ENCODE measurements at regions not wholly inside any gene's neighbourhood (a gene's known extent, or its start where the extent isn't known, plus 50 kb on each side); places are given as distances from the start of the nearest gene placed in this dataset.
A peak's percentile ranks its signal among the peaks of the same experiment; 100 is the strongest.

- Histone ChIP-seq H3K4me3 (ENCODE audit: low read length) (no peak overlapping the region), H3K36me3 (ENCODE audit: insufficient read depth, low read length) (no peaks in the 10 kb centered on the region), H2AFZ (ENCODE audit: low read length) (no peak overlapping the region), H3K79me2 (ENCODE audit: low read length) (no peaks in the 10 kb centered on the region), H3K27ac (ENCODE audit: low read length) (no peak overlapping the region), H3K4me2 (ENCODE audit: low read depth, low read length, poor library complexity, severe bottlenecking) (no peak overlapping the region), H3K27me3 (ENCODE audit: low read length) (no peaks in the 10 kb centered on the region), H3K9me2 (replicated peaks; ENCODE audit: insufficient read depth, low read length) (no peaks in the 10 kb centered on the region), H3K9ac (ENCODE audit: low read length) (no peak overlapping the region), H4K20me1 (ENCODE audit: insufficient read depth, low read depth, low read length) (no peaks in the 10 kb centered on the region), H3K4me1 (ENCODE audit: low read length) (no peaks in the 10 kb centered on the region), H3K9me3 (ENCODE audit: low read length) (peaks cover 78% of the 10 kb centered on the region)
- DNase-seq: no peak
Observed at GRCh38 chr14:26170885-26171284, 426.9 kb downstream of the NOVA1 start.

- no peaks in the 10 kb centered on the region for H3K9me2 ChIP-seq (replicated peaks; ENCODE audit: insufficient read depth, low read length)
- H3K36me3 ChIP-seq (ENCODE audit: insufficient read depth, low read length): no peaks in the 10 kb centered on the region
- H4K20me1 ChIP-seq (ENCODE audit: insufficient read depth, low read depth, low read length): no peaks in the 10 kb centered on the region
- H3K4me1 ChIP-seq (ENCODE audit: low read length): no peaks in the 10 kb centered on the region
- no peak overlapping the region for H2AFZ ChIP-seq (ENCODE audit: low read length)
- no peak overlapping the region for H3K4me2 ChIP-seq (ENCODE audit: low read depth, low read length, poor library complexity, severe bottlenecking)
- H3K9ac ChIP-seq (ENCODE audit: low read length): no peak overlapping the region
- DNase-seq: no peak
- no peak overlapping the region for H3K4me3 ChIP-seq (ENCODE audit: low read length)
- peaks cover 70% of the 10 kb centered on the region for H3K9me3 ChIP-seq (ENCODE audit: low read length)
- H3K27me3 ChIP-seq (ENCODE audit: low read length): no peaks in the 10 kb centered on the region
- no peaks in the 10 kb centered on the region for H3K79me2 ChIP-seq (ENCODE audit: low read length)
- no peak overlapping the region for H3K27ac ChIP-seq (ENCODE audit: low read length)
Observed at GRCh38 chr14:26163761-26164160, 434.1 kb downstream of the NOVA1 start.

- Histone ChIP-seq H3K9me2 (replicated peaks; ENCODE audit: insufficient read depth, low read length) (no peaks in the 10 kb centered on the region), H3K79me2 (ENCODE audit: low read length) (no peaks in the 10 kb centered on the region), H3K9ac (ENCODE audit: low read length) (no peak overlapping the region), H3K9me3 (ENCODE audit: low read length) (peaks cover 65% of the 10 kb centered on the region), H3K4me2 (ENCODE audit: low read depth, low read length, poor library complexity, severe bottlenecking) (no peak overlapping the region), H3K27me3 (ENCODE audit: low read length) (no peaks in the 10 kb centered on the region), H3K27ac (ENCODE audit: low read length) (no peak overlapping the region), H2AFZ (ENCODE audit: low read length) (no peak overlapping the region), H3K4me1 (ENCODE audit: low read length) (no peaks in the 10 kb centered on the region), H3K4me3 (ENCODE audit: low read length) (no peak overlapping the region), H4K20me1 (ENCODE audit: insufficient read depth, low read depth, low read length) (no peaks in the 10 kb centered on the region), H3K36me3 (ENCODE audit: insufficient read depth, low read length) (no peaks in the 10 kb centered on the region)
- DNase-seq: no peak
Observed at GRCh38 chr14:26157517-26157916, 440.3 kb downstream of the NOVA1 start.

GRCh38 chr14:26143057-26143456, 454.8 kb downstream of the NOVA1 start:
- H3K27ac ChIP-seq (ENCODE audit: low read length): no peak overlapping the region
- H3K4me2 ChIP-seq (ENCODE audit: low read depth, low read length, poor library complexity, severe bottlenecking): no peak overlapping the region
- H3K36me3 ChIP-seq (ENCODE audit: insufficient read depth, low read length): no peaks in the 10 kb centered on the region
- H3K9ac ChIP-seq (ENCODE audit: low read length): no peak overlapping the region
- no peak for DNase-seq
- H3K79me2 ChIP-seq (ENCODE audit: low read length): no peaks in the 10 kb centered on the region
- no peak overlapping the region for H3K4me3 ChIP-seq (ENCODE audit: low read length)
- no peaks in the 10 kb centered on the region for H3K9me2 ChIP-seq (replicated peaks; ENCODE audit: insufficient read depth, low read length)
- H3K9me3 ChIP-seq (ENCODE audit: low read length): peaks cover 75% of the 10 kb centered on the region
- no peak overlapping the region for H2AFZ ChIP-seq (ENCODE audit: low read length)
- no peaks in the 10 kb centered on the region for H3K27me3 ChIP-seq (ENCODE audit: low read length)
- no peaks in the 10 kb centered on the region for H3K4me1 ChIP-seq (ENCODE audit: low read length)
- no peaks in the 10 kb centered on the region for H4K20me1 ChIP-seq (ENCODE audit: insufficient read depth, low read depth, low read length)

GRCh38 chr14:26138764-26139445, 458.9 kb downstream of the NOVA1 start:
- H2AFZ ChIP-seq (ENCODE audit: low read length): no peak overlapping the region
- H3K4me2 ChIP-seq (ENCODE audit: low read depth, low read length, poor library complexity, severe bottlenecking): no peak overlapping the region
- H3K27ac ChIP-seq (ENCODE audit: low read length): no peak overlapping the region
- no peaks in the 10 kb centered on the region for H3K9me2 ChIP-seq (replicated peaks; ENCODE audit: insufficient read depth, low read length)
- no peak overlapping the region for H3K4me3 ChIP-seq (ENCODE audit: low read length)
- no peaks in the 10 kb centered on the region for H3K36me3 ChIP-seq (ENCODE audit: insufficient read depth, low read length)
- no peaks in the 10 kb centered on the region for H3K4me1 ChIP-seq (ENCODE audit: low read length)
- DNase-seq: no peak
- H3K9ac ChIP-seq (ENCODE audit: low read length): no peak overlapping the region
- H3K9me3 ChIP-seq (ENCODE audit: low read length): peaks cover 89% of the 10 kb centered on the region
- no peaks in the 10 kb centered on the region for H3K79me2 ChIP-seq (ENCODE audit: low read length)
- no peaks in the 10 kb centered on the region for H4K20me1 ChIP-seq (ENCODE audit: insufficient read depth, low read depth, low read length)
- no peaks in the 10 kb centered on the region for H3K27me3 ChIP-seq (ENCODE audit: low read length)

- Histone ChIP-seq H3K4me2 (ENCODE audit: low read depth, low read length, poor library complexity, severe bottlenecking) (no peak overlapping the region), H3K36me3 (ENCODE audit: insufficient read depth, low read length) (no peaks in the 10 kb centered on the region), H3K9me3 (ENCODE audit: low read length) (peaks cover 82% of the 10 kb centered on the region), H3K79me2 (ENCODE audit: low read length) (no peaks in the 10 kb centered on the region), H4K20me1 (ENCODE audit: insufficient read depth, low read depth, low read length) (no peaks in the 10 kb centered on the region), H2AFZ (ENCODE audit: low read length) (no peak overlapping the region), H3K4me1 (ENCODE audit: low read length) (no peaks in the 10 kb centered on the region), H3K27ac (ENCODE audit: low read length) (no peak overlapping the region), H3K27me3 (ENCODE audit: low read length) (no peaks in the 10 kb centered on the region), H3K9ac (ENCODE audit: low read length) (no peak overlapping the region), H3K9me2 (replicated peaks; ENCODE audit: insufficient read depth, low read length) (no peaks in the 10 kb centered on the region), H3K4me3 (ENCODE audit: low read length) (no peak overlapping the region)
- peak; percentile 52 for DNase-seq
Observed at GRCh38 chr14:26137161-26137560, 460.7 kb downstream of the NOVA1 start.

- H3K4me2 ChIP-seq (ENCODE audit: low read depth, low read length, poor library complexity, severe bottlenecking): no peak overlapping the region
- no peak overlapping the region for H3K4me3 ChIP-seq (ENCODE audit: low read length)
- DNase-seq: no peak
- peaks cover 78% of the 10 kb centered on the region for H3K9me3 ChIP-seq (ENCODE audit: low read length)
- H3K79me2 ChIP-seq (ENCODE audit: low read length): no peaks in the 10 kb centered on the region
- no peaks in the 10 kb centered on the region for H4K20me1 ChIP-seq (ENCODE audit: insufficient read depth, low read depth, low read length)
- no peak overlapping the region for H2AFZ ChIP-seq (ENCODE audit: low read length)
- H3K36me3 ChIP-seq (ENCODE audit: insufficient read depth, low read length): no peaks in the 10 kb centered on the region
- no peak overlapping the region for H3K27ac ChIP-seq (ENCODE audit: low read length)
- no peaks in the 10 kb centered on the region for H3K27me3 ChIP-seq (ENCODE audit: low read length)
- H3K9me2 ChIP-seq (replicated peaks; ENCODE audit: insufficient read depth, low read length): no peaks in the 10 kb centered on the region
- no peak overlapping the region for H3K9ac ChIP-seq (ENCODE audit: low read length)
- no peaks in the 10 kb centered on the region for H3K4me1 ChIP-seq (ENCODE audit: low read length)
Observed at GRCh38 chr14:26132061-26132645, 465.7 kb downstream of the NOVA1 start.

- H3K79me2 ChIP-seq (ENCODE audit: low read length): no peaks in the 10 kb centered on the region
- H3K4me3 ChIP-seq (ENCODE audit: low read length): no peak overlapping the region
- H3K9me2 ChIP-seq (replicated peaks; ENCODE audit: insufficient read depth, low read length): no peaks in the 10 kb centered on the region
- no peak for DNase-seq
- no peak overlapping the region for H3K27ac ChIP-seq (ENCODE audit: low read length)
- H4K20me1 ChIP-seq (ENCODE audit: insufficient read depth, low read depth, low read length): no peaks in the 10 kb centered on the region
- H3K9ac ChIP-seq (ENCODE audit: low read length): no peak overlapping the region
- H3K4me2 ChIP-seq (ENCODE audit: low read depth, low read length, poor library complexity, severe bottlenecking): no peak overlapping the region
- no peaks in the 10 kb centered on the region for H3K27me3 ChIP-seq (ENCODE audit: low read length)
- peaks cover 79% of the 10 kb centered on the region for H3K9me3 ChIP-seq (ENCODE audit: low read length)
- no peak overlapping the region for H2AFZ ChIP-seq (ENCODE audit: low read length)
- H3K36me3 ChIP-seq (ENCODE audit: insufficient read depth, low read length): no peaks in the 10 kb centered on the region
- H3K4me1 ChIP-seq (ENCODE audit: low read length): no peaks in the 10 kb centered on the region
Observed at GRCh38 chr14:26130690-26131089, 467.1 kb downstream of the NOVA1 start.

Measured in Karpas-422 (cell line).